Panc1 (cell line): ENCODE measurements at regions not wholly inside any gene's neighbourhood (a gene's known extent, or its start where the extent isn't known, plus 50 kb on each side); places are given as distances from the start of the nearest gene placed in this dataset.

Experiments used
- ATAC-seq: fragments of 200-7000 bp; cut with Tn5 transposase; 2 replicates; pipeline ENCODE4 v1.9.1; 2020; ENCODE audit warnings: mild to moderate bottlenecking, moderate library complexity
- BruUV-seq: library from RNA; stranded (reverse); fragments of 400-500 nt; replicated peaks from 2 replicates; lab custom pipeline; 2021; lab: Mats Ljungman, UMichigan
- CTCF ChIA-PET: fragments of 300-600 bp; sonication (Branson Sonifier 250); formaldehyde crosslinking; loops from one replicate; lab custom pipeline; 2022; ENCODE audit warnings: antibody characterized with exemption; lab: Charles Lee
- POLR2A ChIA-PET: fragments of 300-600 bp; sonication (Branson Sonifier 250); formaldehyde crosslinking; loops from one replicate; lab custom pipeline; 2022; ENCODE audit warnings: antibody characterized with exemption; lab: Charles Lee
- DNase-seq: peaks from one replicate; pipeline ENCODE4 v3.0.0-alpha.2; 2010; ENCODE audit warnings: low read depth, low spot score
- H3K27ac ChIP-seq: 2 replicates; pipeline ENCODE4 v1.5.1; 2011; ENCODE audit warnings: mild to moderate bottlenecking, low read length, inconsistent platforms
- H3K27me3 ChIP-seq: fragments of 200-500 bp; sonication (Bioruptor generic); 2 replicates; pipeline ENCODE4 v1.6.0; 2014; ENCODE audit warnings: low read length, inconsistent platforms; ENCODE audit not compliant: control insufficient read depth, insufficient read depth
- H3K36me3 ChIP-seq: fragments of 200-500 bp; sonication (Bioruptor generic); 2 replicates; pipeline ENCODE4 v1.5.1; 2014; ENCODE audit warnings: inconsistent platforms, mild to moderate bottlenecking, low read length, moderate library complexity; ENCODE audit not compliant: control insufficient read depth, insufficient read depth
- H3K4me1 ChIP-seq: 2 replicates; pipeline ENCODE4 v1.5.1; 2011; ENCODE audit warnings: inconsistent platforms, mild to moderate bottlenecking, low read length, moderate library complexity; ENCODE audit not compliant: control insufficient read depth, insufficient read depth
- H3K4me3 ChIP-seq, 2 experiments: 2 replicates each; pipeline ENCODE4 v1.5.1; 2011 to 2012; ENCODE audit warnings: low read depth in 2 of 2, low read length in 2 of 2, mild to moderate bottlenecking in 2 of 2, inconsistent platforms in 1 of 2, moderate library complexity in 1 of 2
- H3K9me3 ChIP-seq: fragments of 200-500 bp; sonication (Bioruptor generic); 2 replicates; pipeline ENCODE4 v1.5.1; 2014; ENCODE audit warnings: low read depth, mild to moderate bottlenecking, inconsistent platforms, low read length, moderate library complexity; ENCODE audit not compliant: control insufficient read depth, insufficient read depth
- CTCF ChIP-seq: fragments of 450-650 bp; IDR thresholded peaks from 2 replicates; pipeline ENCODE4 v1.5.1; 2017; ENCODE audit warnings: mild to moderate bottlenecking
- POLR2AphosphoS5 ChIP-seq: IDR thresholded peaks from 2 replicates; pipeline ENCODE4 v1.6.1; 2012; ENCODE audit warnings: mild to moderate bottlenecking, low read depth, low read length, moderate library complexity
- REST ChIP-seq, 2 experiments: IDR thresholded peaks; 2 replicates each; pipeline ENCODE4 v1.6.1; 2011 to 2012; ENCODE audit warnings: low read depth in 2 of 2, control low read depth in 1 of 2, low read length in 1 of 2, mild to moderate bottlenecking in 1 of 2, moderate library complexity in 1 of 2; ENCODE audit not compliant: insufficient read depth in 1 of 2
- SIN3A ChIP-seq: IDR thresholded peaks from 2 replicates; pipeline ENCODE4 v1.6.1; 2012; ENCODE audit warnings: low read depth, mild to moderate bottlenecking, low read length, moderate library complexity, borderline replicate concordance; ENCODE audit not compliant: insufficient read depth
- TCF7L2 ChIP-seq: IDR thresholded peaks from 2 replicates; pipeline ENCODE4 v1.6.1; 2011; ENCODE audit warnings: mild to moderate bottlenecking, low read depth, low read length, inconsistent platforms
- in situ Hi-C: cut with HindIII; loops from 2 replicates; pipeline ENCODE4 v1.10.0; 2016; ENCODE audit warnings: low sequenced_read_pairs, low pct_unique_long_range_greater_than_20kb
- intact Hi-C: fragments of 100-400 bp; cut with micrococcal nuclease; formaldehyde crosslinking; loops from one replicate; pipeline ENCODE4 v1.10.0; 2022; ENCODE audit not compliant: unreplicated experiment

- Histone ChIP-seq H3K27ac (no peak overlapping the region), H3K9me3 (no peaks in the 10 kb centered on the region), H3K27me3 (no peaks in the 10 kb centered on the region), H3K4me1 (no peaks in the 10 kb centered on the region), H3K4me3 (no peak overlapping the region), H3K36me3 (no peaks in the 10 kb centered on the region)
- DNase-seq, result no peak
- TF ChIP-seq CTCF (no peak), TCF7L2 (no peak), REST (IDR thresholded peaks at IDR 0.05; ENCODE audit: insufficient read depth in 1 of 2, low read depth in 2 of 2, low read length in 1 of 2) (no peak), POLR2AphosphoS5 (no peak), SIN3A (no peak)
- in situ Hi-C loops (no loop called here), intact Hi-C loops (no loop called here)
- ChIA-PET POLR2A (no interaction called here), CTCF (no interaction called here)
- no peak for ATAC-seq
- no TSS peak for BruUV-seq
Measured at GRCh38 chr4:176970853-176971252, 178.1 kb upstream of the VEGFC start.

- Histone ChIP-seq H3K27me3 (no peaks in the 10 kb centered on the region), H3K4me3 (no peak overlapping the region), H3K9me3 (no peaks in the 10 kb centered on the region), H3K4me1 (no peaks in the 10 kb centered on the region), H3K36me3 (no peaks in the 10 kb centered on the region), H3K27ac (no peak overlapping the region)
- no peak for ATAC-seq
- intact Hi-C loops, result no loop called here
- ChIA-PET POLR2A (no interaction called here), CTCF (no interaction called here)
- no TSS peak for BruUV-seq
- in situ Hi-C loops, result no loop called here
- no peak for TF ChIP-seq SIN3A
- no peak for TF ChIP-seq REST (IDR thresholded peaks at IDR 0.05; ENCODE audit: insufficient read depth in 1 of 2, low read depth in 2 of 2, low read length in 1 of 2)
- no peak for TF ChIP-seq POLR2AphosphoS5
- no peak for TF ChIP-seq CTCF
- no peak for TF ChIP-seq TCF7L2
- DNase-seq, result no peak
Measured at GRCh38 chr4:176971576-176972115, 178.9 kb upstream of the VEGFC start.
